HG02981 (cell line): ENCODE measurements at regions not wholly inside any gene's neighbourhood (a gene's known extent, or its start where the extent isn't known, plus 50 kb on each side); places are given as distances from the start of the nearest gene placed in this dataset.

Experiments used
- ATAC-seq: cut with Tn5 transposase; IDR thresholded peaks from one replicate; pipeline ENCODE4 v1.9.1; 2021; ENCODE audit warnings: mild to moderate bottlenecking, moderate library complexity; ENCODE audit not compliant: unreplicated experiment

DNA sequence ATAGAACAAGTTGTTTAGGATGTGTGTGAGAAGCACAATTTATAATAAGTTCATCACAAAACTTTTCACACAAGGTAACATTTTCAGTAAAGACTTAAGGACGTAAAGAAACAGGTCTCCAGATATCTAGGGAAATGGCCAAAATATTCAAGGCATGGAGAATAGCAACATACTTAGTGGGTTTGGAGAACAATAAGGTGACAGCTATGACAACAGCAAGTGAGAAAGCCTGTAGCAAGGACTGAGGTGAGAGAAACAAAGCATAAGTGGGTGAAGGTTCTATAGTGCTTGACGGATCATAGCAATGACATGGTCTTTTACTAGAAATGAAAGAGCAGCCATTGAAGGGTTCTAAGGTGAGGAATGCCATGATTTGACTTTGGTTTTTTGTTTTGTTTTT is 1337.3 kb downstream of the PCDH18 start:
- no peak for ATAC-seq

DNA sequence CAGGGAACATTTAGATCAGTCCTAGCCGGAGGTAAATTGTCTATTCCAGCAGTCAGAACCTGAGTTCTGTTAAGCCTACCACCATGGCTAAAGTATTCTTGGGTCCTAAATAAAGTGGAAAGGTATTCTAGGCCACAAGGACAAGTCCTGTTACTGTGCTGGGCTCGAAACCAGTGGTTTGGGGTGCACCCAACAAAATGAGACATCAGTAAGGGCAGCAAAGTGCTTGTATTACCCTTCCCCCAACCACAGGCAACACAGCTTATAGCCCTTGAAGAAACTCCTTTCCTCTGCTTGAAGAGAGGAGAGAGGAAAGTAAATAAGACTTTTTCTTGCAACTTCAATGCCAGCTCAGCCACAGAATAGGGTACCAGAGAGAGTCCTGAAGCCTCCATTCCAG is 1345.6 kb downstream of the PCDH18 start:
- no peak for ATAC-seq

DNA sequence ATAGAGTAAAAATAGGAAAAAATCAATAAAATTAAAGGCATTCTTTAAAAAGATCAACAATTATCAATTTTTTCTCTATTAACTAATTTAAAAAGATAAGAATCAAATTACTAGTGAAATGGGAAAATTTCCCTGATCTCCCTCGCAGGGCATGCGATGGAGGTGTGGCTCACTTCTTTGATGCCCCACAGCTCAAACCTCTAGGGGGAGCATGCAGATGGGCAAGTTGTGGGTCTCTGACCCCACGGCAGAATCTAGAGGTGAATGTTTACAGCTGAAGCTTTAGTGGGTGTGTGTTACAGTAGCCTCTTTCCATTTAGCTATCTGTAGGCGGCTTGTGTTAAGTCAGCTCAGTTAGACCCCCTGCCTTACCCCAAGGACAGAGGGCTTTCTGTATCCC is 1348.8 kb downstream of the PCDH18 start:
- ATAC-seq, result no peak

DNA sequence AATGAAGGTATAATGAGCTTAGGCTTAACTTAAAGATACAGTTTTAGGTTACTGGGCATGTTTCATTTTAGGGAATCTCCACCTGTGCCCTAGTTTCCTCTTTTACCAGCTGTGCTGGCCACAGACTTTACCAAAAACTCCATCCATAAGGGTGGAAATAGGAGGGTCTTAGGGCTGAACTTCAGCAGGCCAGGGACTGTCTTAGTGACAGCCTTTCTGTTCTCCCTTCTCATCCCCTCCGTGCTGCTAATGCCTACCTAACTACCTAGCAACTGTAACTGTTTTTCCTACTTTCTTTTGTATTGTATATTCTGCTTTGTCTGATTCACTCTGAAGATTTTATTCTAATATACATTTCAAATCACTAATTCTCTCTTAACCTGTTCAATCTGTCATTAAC is 1375.3 kb downstream of the PCDH18 start:
- ATAC-seq, result no peak

- ATAC-seq, result no peak
These were observed 1382.2 kb downstream of the PCDH18 start for GRCh38 chr4:136150046-136150445.

GRCh38 chr4:136136601-136137000 is 1395.7 kb downstream of the PCDH18 start:
- ATAC-seq, result no peak

DNA sequence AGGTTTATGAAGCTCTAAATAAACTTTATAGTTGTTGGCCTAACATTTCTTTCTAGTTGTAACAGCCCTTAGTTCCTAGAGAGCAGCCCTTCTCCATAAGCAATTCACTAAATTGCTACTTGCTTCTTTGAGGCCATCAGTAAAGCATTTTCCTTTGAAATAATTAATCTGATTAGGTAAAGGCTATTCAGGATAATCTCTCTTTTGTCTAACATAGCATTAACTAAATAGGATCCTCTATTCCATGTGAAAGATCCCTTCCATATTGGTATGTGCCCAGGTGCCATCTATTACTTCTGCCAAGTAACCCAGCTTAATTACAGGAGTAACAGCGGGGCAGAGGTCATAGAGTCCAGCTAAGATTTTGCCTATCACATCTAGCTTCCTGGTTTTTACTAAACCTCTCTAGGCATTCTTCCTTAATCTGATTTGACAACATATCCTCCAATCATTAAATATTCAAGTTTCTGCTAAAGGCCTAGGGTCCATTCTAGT is 1408.0 kb downstream of the PCDH18 start:
- ATAC-seq, result no peak

DNA sequence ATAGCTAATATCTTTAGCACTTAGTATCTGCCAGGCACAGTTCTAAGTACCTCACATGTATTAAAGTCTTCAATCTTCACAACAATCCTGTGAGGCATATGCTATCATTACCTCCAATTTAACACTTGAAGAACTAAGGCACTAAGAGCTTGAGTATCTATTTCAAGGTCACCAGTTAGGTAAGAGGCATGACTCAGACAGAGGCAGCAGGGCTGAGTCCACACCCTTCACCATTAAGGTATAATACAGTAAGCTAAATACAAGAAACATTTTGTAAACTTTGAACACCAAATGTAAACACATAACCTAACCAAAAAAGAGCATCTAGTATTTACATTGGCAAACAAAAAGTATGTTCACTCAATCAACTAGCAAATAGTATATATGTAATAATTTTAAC is 1410.9 kb downstream of the PCDH18 start:
- no peak for ATAC-seq

GRCh38 chr4:136113921-136114320 is 1418.4 kb downstream of the PCDH18 start:
- no peak for ATAC-seq

DNA sequence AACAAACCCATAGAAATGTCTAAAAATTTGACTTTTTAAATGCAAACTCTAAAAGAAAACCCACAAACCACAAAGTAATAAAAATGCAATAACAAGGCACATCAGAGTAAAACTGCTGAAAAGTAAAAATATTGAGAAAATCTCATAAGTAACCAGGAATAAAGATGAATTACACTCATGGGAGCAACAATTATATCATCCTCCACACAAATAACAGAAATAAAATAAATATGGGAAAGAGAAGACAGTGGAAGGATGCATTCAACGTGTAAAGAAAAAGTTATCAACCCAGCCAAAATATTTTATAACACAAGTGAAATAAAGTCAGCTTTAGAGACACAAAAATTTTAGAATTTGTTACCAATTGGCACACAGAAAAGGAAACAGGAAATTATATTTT is 1420.2 kb downstream of the PCDH18 start:
- no peak for ATAC-seq

DNA sequence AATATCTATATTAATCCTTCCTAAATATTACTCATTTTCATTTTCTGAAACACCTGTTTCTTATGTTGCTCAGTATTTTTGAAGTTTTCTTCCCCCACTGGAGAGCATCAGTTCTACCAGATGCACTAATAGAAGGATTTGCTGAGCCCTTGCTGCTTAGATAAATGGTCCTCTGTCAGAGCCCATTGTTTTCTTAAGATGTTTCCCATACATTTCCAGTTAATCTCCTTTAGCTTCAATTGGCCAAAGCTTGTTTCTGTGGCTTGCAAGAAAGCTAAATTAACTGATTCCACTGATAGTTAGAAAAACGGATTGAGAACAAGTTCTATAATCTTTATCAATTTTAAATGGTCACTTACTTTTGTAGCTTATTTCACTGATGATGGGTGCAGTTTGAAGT is 1425.5 kb downstream of the PCDH18 start:
- no peak for ATAC-seq

DNA sequence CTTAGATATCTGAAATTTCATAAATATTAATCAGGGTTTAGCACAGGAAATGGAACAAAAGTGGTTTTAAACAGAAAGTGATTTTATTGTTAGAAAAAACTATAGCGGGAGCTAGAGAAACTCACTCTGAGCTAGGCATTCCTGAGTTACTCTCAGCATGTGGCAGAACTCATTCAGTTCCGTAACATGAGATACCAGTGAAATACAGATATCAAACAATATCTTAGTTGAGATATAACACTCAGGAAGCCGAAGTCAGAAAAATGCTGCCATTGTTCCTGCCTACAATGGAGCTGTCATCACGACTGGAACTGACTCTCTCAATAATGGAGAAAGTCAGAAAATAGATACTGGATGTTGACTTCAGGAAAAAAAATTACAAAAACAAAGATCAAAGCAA is 1428.7 kb downstream of the PCDH18 start:
- no peak for ATAC-seq

GRCh38 chr4:136097676-136098075 is 1434.6 kb downstream of the PCDH18 start:
- no peak for ATAC-seq

DNA sequence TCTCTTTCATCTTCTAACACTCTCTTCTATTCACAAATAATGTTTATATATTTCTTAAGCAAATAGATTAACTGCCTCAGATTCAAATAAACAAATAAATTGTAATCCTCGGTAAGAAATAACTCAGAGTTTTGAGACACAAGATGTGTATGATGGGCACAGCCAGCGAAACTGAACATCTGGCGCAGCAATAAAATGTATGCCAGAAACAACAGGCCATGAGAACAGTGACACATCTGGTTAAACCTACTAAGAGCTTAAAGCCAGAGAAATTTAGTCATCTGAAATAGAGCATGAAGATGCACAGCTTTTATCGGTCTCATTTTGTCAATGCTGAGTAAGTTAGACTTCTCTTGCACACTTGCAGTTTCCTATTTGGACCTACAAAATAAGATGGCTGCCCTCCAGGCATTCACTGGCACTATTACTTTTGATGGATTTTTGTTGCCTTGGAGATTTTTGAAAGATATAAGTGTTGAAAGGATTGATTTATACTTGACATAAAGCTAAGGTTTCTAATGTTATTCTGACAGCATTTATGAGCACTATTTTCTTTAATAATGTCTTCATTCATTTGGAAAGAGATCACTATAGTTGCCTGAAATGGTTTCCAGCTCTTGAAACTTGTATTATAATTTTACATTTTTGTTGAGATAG is 1444.0 kb downstream of the PCDH18 start:
- no peak for ATAC-seq

- ATAC-seq, result no peak
These were observed 1453.3 kb downstream of the PCDH18 start for GRCh38 chr4:136078976-136079375.

GRCh38 chr4:136056748-136057147 is 1475.5 kb downstream of the PCDH18 start:
- ATAC-seq, result no peak

DNA sequence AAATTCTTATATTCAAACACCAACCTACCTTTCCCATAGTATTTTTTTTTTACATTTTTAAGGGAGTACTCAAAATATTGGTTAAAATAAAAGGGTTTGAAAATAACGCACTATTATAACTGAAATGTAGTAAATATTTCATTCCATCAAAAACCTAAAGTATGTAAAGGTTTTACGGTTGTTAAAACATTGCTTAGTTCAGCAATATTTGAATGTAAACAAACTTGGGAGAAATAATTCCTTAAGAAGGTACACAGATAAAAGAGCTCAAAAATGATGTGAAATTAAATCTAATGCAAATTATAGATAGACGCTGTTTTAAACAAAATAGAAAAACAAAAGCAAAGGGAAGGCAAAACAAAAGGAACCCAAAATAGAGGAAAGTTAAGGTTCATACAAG is 1476.9 kb downstream of the PCDH18 start:
- ATAC-seq, result no peak

- ATAC-seq, result no peak
These were observed 1495.5 kb downstream of the PCDH18 start for GRCh38 chr4:136036744-136037143.

DNA sequence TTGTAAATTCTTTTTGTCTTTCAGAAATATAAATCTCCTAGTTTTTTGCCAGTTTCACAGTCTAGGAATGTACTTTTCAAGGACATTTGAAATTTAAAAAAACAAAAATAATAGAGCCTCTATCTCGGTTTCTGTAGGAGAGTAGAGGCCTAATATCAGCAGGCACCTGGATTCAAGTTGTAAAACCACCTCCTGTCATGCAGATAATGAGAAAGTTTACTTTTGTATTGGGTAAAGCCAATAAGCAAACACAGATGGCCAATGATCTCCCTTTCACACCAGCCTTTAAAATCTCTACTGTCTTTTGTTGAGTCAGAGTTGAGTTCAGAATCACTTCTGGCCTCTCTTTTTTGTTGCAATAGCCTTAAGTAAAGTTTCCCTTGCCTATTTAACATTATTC is 1499.9 kb downstream of the PCDH18 start:
- no peak for ATAC-seq

DNA sequence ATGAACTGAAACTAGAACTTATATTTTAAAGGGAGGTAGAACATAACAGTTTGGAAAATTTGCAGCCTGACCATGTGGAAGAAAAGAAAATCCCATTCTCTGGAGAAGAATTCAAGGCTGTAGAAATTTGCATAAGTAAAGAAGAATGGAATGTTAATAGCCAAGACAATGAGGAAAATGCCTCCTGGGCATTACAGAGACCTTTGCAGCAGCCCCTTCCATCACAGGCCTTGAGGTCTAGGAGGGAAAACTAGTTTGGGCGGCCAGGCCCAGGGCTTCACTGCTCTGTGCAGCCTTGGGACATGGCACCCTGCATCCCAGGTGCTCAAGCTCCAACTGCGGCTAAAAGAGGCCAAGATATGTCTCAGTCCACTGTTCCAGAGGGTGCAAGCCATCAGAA is 1506.8 kb downstream of the PCDH18 start:
- no peak for ATAC-seq

- ATAC-seq, result no peak
These were observed 1514.7 kb downstream of the PCDH18 start for GRCh38 chr4:136017556-136017955.

- ATAC-seq, result no peak
These were observed 1520.1 kb downstream of the PCDH18 start for GRCh38 chr4:136012220-136012619.

- no peak for ATAC-seq
These were observed 1522.9 kb downstream of the PCDH18 start for GRCh38 chr4:136009258-136009832.
